Vagina (tissue), 2 donors: ENCODE measurements at regions not wholly inside any gene's neighbourhood (a gene's known extent, or its start where the extent isn't known, plus 50 kb on each side); places are given as distances from the start of the nearest gene placed in this dataset.

Experiments
- CTCF ChIP-seq, 3 experiments: fragments of 450-650 bp in 2 of 3; fragments of 200-600 bp in 1 of 3; sonication (generic) in 1 of 3; IDR thresholded peaks; one replicate each; pipeline ENCODE4 v1.5.1; 2017 to 2019; ENCODE audit warnings: antibody characterized with exemption in 3 of 3, mild to moderate bottlenecking in 2 of 3, moderate library complexity in 2 of 3
- POLR2A ChIP-seq, 2 donors: fragments of 450-650 bp; IDR thresholded peaks; one replicate each; pipeline ENCODE4 v1.6.1; 2017; ENCODE audit warnings: antibody characterized with exemption in 2 of 2, mild to moderate bottlenecking in 2 of 2, moderate library complexity in 2 of 2
- POLR2AphosphoS5 ChIP-seq, 2 donors: sonication (generic); formaldehyde crosslinking; IDR thresholded peaks; one replicate each; pipeline ENCODE4 v1.9.0; 2017; ENCODE audit warnings: antibody characterized with exemption in 2 of 2, mild to moderate bottlenecking in 2 of 2, low read depth in 1 of 2; ENCODE audit not compliant: insufficient read depth in 1 of 2

DNA sequence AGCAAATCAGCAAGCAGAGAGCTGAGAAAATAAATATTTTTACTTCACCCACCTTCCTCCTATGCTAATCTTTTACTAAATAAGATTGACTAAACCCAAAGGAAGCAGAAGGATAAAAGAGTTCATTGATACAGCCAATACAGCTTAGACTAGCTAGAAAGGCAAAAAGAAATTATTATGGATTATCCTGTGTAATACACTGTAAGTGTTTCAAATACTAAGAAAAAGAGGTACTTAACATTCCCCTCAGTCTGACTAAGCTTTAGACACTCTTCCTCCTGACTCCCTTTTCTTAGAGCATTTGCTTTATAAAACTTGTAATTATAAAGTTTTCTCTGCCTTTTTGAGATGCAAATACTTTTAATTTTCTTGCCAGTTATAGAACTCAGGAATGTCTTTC lies 848.9 kb upstream of the CADM2 start:
- no peak for TF ChIP-seq POLR2A (IDR thresholded peaks at IDR 0.05)
- no peak for TF ChIP-seq CTCF (IDR thresholded peaks at IDR 0.05)
- no peak for TF ChIP-seq POLR2AphosphoS5 (IDR thresholded peaks at IDR 0.05; ENCODE audit: insufficient read depth in 1 of 2, low read depth in 1 of 2)
